A673 (cell line): ENCODE measurements at regions not wholly inside any gene's neighbourhood (a gene's known extent, or its start where the extent isn't known, plus 50 kb on each side); places are given as distances from the start of the nearest gene placed in this dataset.

ENCODE experiments used
- BruUV-seq: library from RNA; stranded (reverse); fragments of 400-500 nt; replicated peaks from 2 replicates; lab custom pipeline; 2021; lab: Mats Ljungman, UMichigan
- CTCF ChIA-PET: fragments of 300-600 bp; sonication (Branson Sonifier 250); formaldehyde crosslinking; loops from one replicate; lab custom pipeline; 2022; ENCODE audit warnings: antibody characterized with exemption; lab: Charles Lee
- POLR2A ChIA-PET: fragments of 300-600 bp; sonication (Branson Sonifier 250); formaldehyde crosslinking; loops from one replicate; lab custom pipeline; 2022; ENCODE audit warnings: antibody characterized with exemption; ENCODE audit not compliant: low non-redundant PET; lab: Charles Lee
- DNase-seq: peaks from one replicate; pipeline ENCODE4 v3.0.0-alpha.2; 2015; ENCODE audit warnings: low spot score
- H3K27ac ChIP-seq: fragments of 200-600 bp; sonication (generic); 2 replicates; pipeline ENCODE4 v1.5.1; 2016; ENCODE audit warnings: mixed run types, low read depth, mild to moderate bottlenecking, mixed read lengths, antibody characterized with exemption, low read length; ENCODE audit not compliant: poor library complexity, severe bottlenecking
- H3K27me3 ChIP-seq: fragments of 200-600 bp; sonication (generic); replicated peaks from 2 replicates; pipeline ENCODE4 v1.6.1; 2017; ENCODE audit warnings: mixed run types, low read depth, mild to moderate bottlenecking, mixed read lengths, antibody characterized with exemption, low read length; ENCODE audit not compliant: insufficient read depth, poor library complexity
- H3K36me3 ChIP-seq: fragments of 200-600 bp; sonication (generic); 2 replicates; pipeline ENCODE4 v1.6.1; 2016; ENCODE audit warnings: mixed run types, mild to moderate bottlenecking, mixed read lengths, antibody characterized with exemption, low read length; ENCODE audit not compliant: insufficient read depth, poor library complexity, severe bottlenecking
- H3K4me1 ChIP-seq: fragments of 200-600 bp; sonication (generic); 2 replicates; pipeline ENCODE4 v1.6.1; 2017; ENCODE audit warnings: mixed run types, mild to moderate bottlenecking, mixed read lengths, antibody characterized with exemption, low read length; ENCODE audit not compliant: insufficient read depth, poor library complexity, severe bottlenecking
- H3K4me3 ChIP-seq: fragments of 200-600 bp; sonication (generic); 2 replicates; pipeline ENCODE4 v1.5.1; 2016; ENCODE audit warnings: low read depth, mixed run types, mild to moderate bottlenecking, mixed read lengths, low read length; ENCODE audit not compliant: poor library complexity, severe bottlenecking
- H3K9me3 ChIP-seq: fragments of 200-600 bp; sonication (generic); 2 replicates; pipeline ENCODE4 v1.6.1; 2016; ENCODE audit warnings: mixed run types, low read depth, mild to moderate bottlenecking, mixed read lengths, antibody characterized with exemption, low read length; ENCODE audit not compliant: poor library complexity, severe bottlenecking
- EZH2 ChIP-seq: fragments of 200-600 bp; sonication (generic); IDR thresholded peaks from 2 replicates; pipeline ENCODE4 v1.6.1; 2017; ENCODE audit warnings: borderline replicate concordance, low read depth, mild to moderate bottlenecking, mixed read lengths, antibody characterized with exemption, low read length; ENCODE audit not compliant: poor library complexity, severe bottlenecking
- intact Hi-C: fragments of 100-400 bp; cut with micrococcal nuclease; formaldehyde crosslinking; loops from one replicate; pipeline ENCODE4 v1.10.0; 2022; ENCODE audit not compliant: unreplicated experiment
- TF ChIP-seq, protein P1 (sequence below): fragments of 300-800, 200-600 bp; sonication (generic); conservative IDR thresholded peaks from 2 replicates; pipeline ENCODE4 v1.5.1; 2017; ENCODE audit warnings: low read depth, mild to moderate bottlenecking, antibody characterized with exemption, low read length, moderate library complexity, mixed read lengths

DNA sequence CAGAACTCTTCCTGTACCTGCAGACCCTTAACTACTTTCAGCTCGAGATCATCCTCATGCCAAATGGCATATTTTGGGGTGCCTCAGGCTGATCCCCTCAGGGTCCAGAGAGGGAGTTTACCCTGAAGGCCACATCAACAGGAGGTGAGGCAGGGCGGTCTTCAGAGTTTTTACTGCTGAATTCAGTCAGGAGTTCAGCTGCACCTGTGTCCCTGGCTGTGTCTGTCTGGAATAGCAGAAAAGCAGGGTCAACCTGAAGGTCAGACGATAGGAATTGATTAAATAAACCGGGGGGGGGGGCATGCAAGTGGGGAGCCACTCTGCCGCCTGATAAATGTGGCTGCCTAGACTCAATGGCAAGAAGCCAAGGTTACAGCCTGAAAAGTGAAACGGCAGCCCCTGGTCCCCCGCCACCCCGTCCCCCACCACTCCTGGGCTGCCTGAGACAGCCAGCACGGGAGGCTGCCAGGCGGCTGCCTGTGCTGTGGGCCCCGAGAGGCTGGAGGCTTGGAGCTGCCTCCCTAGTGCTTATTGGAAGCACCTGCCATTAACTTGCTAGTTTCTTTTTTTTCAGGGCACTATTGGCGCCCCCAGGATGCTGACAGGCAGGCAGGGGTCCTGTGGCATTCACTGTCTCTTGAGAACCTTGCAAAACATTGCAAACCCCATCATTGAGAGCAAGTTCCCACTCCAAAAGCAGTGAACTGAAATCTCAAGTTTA, 182.7 kb upstream of the PPP1R26 start:
- BruUV-seq, result no TSS peak
- peaks cover 4% of the 10 kb centered on the region for H3K4me1 ChIP-seq
- no peak for DNase-seq
- no peak overlapping the region for H3K4me3 ChIP-seq
- no peaks in the 10 kb centered on the region for H3K27me3 ChIP-seq
- ChIA-PET POLR2A (no interaction called here), CTCF (no interaction called here)
- H3K36me3 ChIP-seq, result no peaks in the 10 kb centered on the region
- no peaks in the 10 kb centered on the region for H3K9me3 ChIP-seq
- H3K27ac ChIP-seq, result no peak overlapping the region
- intact Hi-C loops, result no loop called here
- TF ChIP-seq, protein P1, sequence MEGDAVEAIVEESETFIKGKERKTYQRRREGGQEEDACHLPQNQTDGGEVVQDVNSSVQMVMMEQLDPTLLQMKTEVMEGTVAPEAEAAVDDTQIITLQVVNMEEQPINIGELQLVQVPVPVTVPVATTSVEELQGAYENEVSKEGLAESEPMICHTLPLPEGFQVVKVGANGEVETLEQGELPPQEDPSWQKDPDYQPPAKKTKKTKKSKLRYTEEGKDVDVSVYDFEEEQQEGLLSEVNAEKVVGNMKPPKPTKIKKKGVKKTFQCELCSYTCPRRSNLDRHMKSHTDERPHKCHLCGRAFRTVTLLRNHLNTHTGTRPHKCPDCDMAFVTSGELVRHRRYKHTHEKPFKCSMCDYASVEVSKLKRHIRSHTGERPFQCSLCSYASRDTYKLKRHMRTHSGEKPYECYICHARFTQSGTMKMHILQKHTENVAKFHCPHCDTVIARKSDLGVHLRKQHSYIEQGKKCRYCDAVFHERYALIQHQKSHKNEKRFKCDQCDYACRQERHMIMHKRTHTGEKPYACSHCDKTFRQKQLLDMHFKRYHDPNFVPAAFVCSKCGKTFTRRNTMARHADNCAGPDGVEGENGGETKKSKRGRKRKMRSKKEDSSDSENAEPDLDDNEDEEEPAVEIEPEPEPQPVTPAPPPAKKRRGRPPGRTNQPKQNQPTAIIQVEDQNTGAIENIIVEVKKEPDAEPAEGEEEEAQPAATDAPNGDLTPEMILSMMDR, result no peak
- no peak for TF ChIP-seq EZH2

DNA sequence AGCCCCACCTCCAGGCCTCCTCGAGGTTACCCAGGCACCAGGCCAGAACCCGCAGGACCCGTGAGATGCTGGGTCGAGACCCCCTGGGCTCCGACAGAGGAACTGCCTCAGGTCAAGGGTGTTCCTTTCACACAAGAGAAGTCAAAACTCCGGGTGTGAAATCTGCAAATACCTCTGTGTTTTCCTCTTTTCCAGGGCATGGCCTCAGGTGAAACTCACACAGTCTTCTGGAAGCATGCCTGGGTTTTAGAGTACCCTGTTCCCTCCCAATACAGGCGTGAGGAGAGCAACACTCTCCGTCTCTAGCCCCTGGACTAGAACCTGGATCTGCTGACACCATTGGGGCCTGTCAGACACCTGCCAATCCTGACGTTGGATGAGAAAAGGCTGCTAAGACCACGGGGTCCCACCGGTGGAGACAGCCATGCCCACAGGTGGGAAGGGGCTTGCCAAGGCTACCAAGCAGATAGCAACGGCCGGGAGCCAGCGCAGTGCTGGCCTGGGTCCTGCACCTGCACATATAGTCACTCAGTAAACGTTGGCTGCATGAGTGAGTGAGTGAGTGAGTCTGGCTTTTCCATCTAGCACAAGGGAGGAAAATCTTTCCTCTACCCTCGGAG, 182.0 kb upstream of the PPP1R26 start:
- no peaks in the 10 kb centered on the region for H3K36me3 ChIP-seq
- no peak overlapping the region for H3K27ac ChIP-seq
- intact Hi-C loops, result no loop called here
- no peaks in the 10 kb centered on the region for H3K9me3 ChIP-seq
- no peak overlapping the region for H3K4me3 ChIP-seq
- peaks cover 4% of the 10 kb centered on the region for H3K4me1 ChIP-seq
- CTCF ChIA-PET, result no interaction called here
- BruUV-seq, result no TSS peak
- TF ChIP-seq, protein P1, result no peak
- TF ChIP-seq EZH2, result no peak
- no peak for DNase-seq
- H3K27me3 ChIP-seq, result no peaks in the 10 kb centered on the region
- POLR2A ChIA-PET, result no interaction called here

DNA sequence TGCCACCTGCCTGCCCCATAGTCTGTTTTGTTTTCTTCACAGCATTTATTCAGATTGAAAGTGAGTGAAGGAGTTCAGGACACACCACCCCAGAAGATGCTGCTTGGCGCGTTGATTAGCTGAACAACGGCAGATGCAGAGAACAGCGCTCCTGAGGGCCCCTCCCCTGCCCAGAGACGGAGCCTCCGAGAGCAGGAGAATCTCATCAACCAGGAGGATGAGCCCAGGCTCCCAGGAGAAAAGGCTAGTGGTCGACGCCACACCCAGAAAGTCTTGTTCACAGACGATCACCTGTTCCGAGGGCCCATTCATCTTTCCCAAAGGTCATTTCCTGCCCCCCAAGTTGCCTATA, 180.4 kb upstream of the PPP1R26 start:
- TF ChIP-seq EZH2, result no peak
- TF ChIP-seq, protein P1, result no peak
- Histone ChIP-seq H3K4me1 (peaks cover 4% of the 10 kb centered on the region), H3K36me3 (no peaks in the 10 kb centered on the region), H3K27ac (no peak overlapping the region), H3K27me3 (no peaks in the 10 kb centered on the region), H3K4me3 (no peak overlapping the region), H3K9me3 (no peaks in the 10 kb centered on the region)
- POLR2A ChIA-PET, result no interaction called here
- intact Hi-C loops, result no loop called here
- CTCF ChIA-PET, result no interaction called here
- no TSS peak for BruUV-seq
- DNase-seq, result no peak
